Glutamatergic neuron (in vitro differentiated cells): ENCODE measurements at regions not wholly inside any gene's neighbourhood (a gene's known extent, or its start where the extent isn't known, plus 50 kb on each side); places are given as distances from the start of the nearest gene placed in this dataset.

ENCODE experiments used
- DNase-seq: peaks from one replicate; pipeline ENCODE4 v3.0.0; 2022
- H3K27ac Mint-ChIP-seq: one replicate; pipeline ENCODE4 v1.8.0; 2020; ENCODE audit warnings: mild to moderate bottlenecking, mixed read lengths, inconsistent platforms; ENCODE audit not compliant: unreplicated experiment
- H3K27me3 Mint-ChIP-seq: one replicate; pipeline ENCODE4 v1.8.0; 2020; ENCODE audit warnings: mild to moderate bottlenecking, moderate library complexity, mixed read lengths, inconsistent platforms; ENCODE audit not compliant: unreplicated experiment
- H3K36me3 Mint-ChIP-seq: one replicate; pipeline ENCODE4 v1.8.0; 2020; ENCODE audit warnings: mild to moderate bottlenecking, mixed read lengths, inconsistent platforms; ENCODE audit not compliant: unreplicated experiment
- H3K4me1 Mint-ChIP-seq: one replicate; pipeline ENCODE4 v1.8.0; 2020; ENCODE audit warnings: mild to moderate bottlenecking, low read depth, mixed read lengths, inconsistent platforms; ENCODE audit not compliant: unreplicated experiment
- H3K4me3 Mint-ChIP-seq: one replicate; pipeline ENCODE4 v1.8.0; 2020; ENCODE audit warnings: mild to moderate bottlenecking, mixed read lengths, inconsistent platforms; ENCODE audit not compliant: unreplicated experiment
- H3K9me3 Mint-ChIP-seq: one replicate; pipeline ENCODE4 v1.8.0; 2020; ENCODE audit warnings: mild to moderate bottlenecking, moderate library complexity, mixed read lengths, inconsistent platforms; ENCODE audit not compliant: unreplicated experiment
- CTCF ChIP-seq: fragments of 200-600 bp; sonication (generic); IDR thresholded peaks from one replicate; pipeline ENCODE4 v1.5.0; 2021; ENCODE audit not compliant: partially characterized antibody, unreplicated experiment

GRCh38 chr2:17084877-17085276, 419.2 kb upstream of the CYRIA start:
- Mint-ChIP-seq H3K4me3 (no peak overlapping the region), H3K9me3 (no peaks in the 10 kb centered on the region), H3K4me1 (no peaks in the 10 kb centered on the region), H3K36me3 (peaks cover 5% of the 10 kb centered on the region), H3K27ac (no peak overlapping the region), H3K27me3 (peaks cover 1% of the 10 kb centered on the region)
- TF ChIP-seq CTCF = no peak
- DNase-seq = no peak

GRCh38 chr2:17083902-17084301, 418.3 kb upstream of the CYRIA start:
- peaks cover 1% of the 10 kb centered on the region for H3K27me3 Mint-ChIP-seq
- no peak for TF ChIP-seq CTCF
- no peaks in the 10 kb centered on the region for H3K4me1 Mint-ChIP-seq
- H3K9me3 Mint-ChIP-seq = peaks cover 3% of the 10 kb centered on the region
- H3K36me3 Mint-ChIP-seq = peaks cover 10% of the 10 kb centered on the region
- H3K27ac Mint-ChIP-seq = no peak overlapping the region
- no peak for DNase-seq
- H3K4me3 Mint-ChIP-seq = no peak overlapping the region

GRCh38 chr2:17079262-17079661, 413.6 kb upstream of the CYRIA start:
- Mint-ChIP-seq H3K4me1 (peaks cover 4% of the 10 kb centered on the region), H3K27me3 (peaks cover 1% of the 10 kb centered on the region), H3K9me3 (peaks cover 4% of the 10 kb centered on the region), H3K36me3 (peaks cover 16% of the 10 kb centered on the region), H3K27ac (no peak overlapping the region), H3K4me3 (no peak overlapping the region)
- no peak for DNase-seq
- TF ChIP-seq CTCF = no peak

- peaks cover 16% of the 10 kb centered on the region for H3K36me3 Mint-ChIP-seq
- peaks cover 1% of the 10 kb centered on the region for H3K27me3 Mint-ChIP-seq
- no peak overlapping the region for H3K4me3 Mint-ChIP-seq
- H3K27ac Mint-ChIP-seq = no peak overlapping the region
- DNase-seq = no peak
- TF ChIP-seq CTCF = no peak
- H3K4me1 Mint-ChIP-seq = peaks cover 4% of the 10 kb centered on the region
- peaks cover 4% of the 10 kb centered on the region for H3K9me3 Mint-ChIP-seq
Measured at GRCh38 chr2:17076533-17076932, 410.9 kb upstream of the CYRIA start.

- no peaks in the 10 kb centered on the region for H3K4me1 Mint-ChIP-seq
- no peaks in the 10 kb centered on the region for H3K27me3 Mint-ChIP-seq
- H3K36me3 Mint-ChIP-seq = peaks cover 6% of the 10 kb centered on the region
- H3K27ac Mint-ChIP-seq = no peak overlapping the region
- no peak for DNase-seq
- H3K4me3 Mint-ChIP-seq = no peak overlapping the region
- peaks cover 2% of the 10 kb centered on the region for H3K9me3 Mint-ChIP-seq
- no peak for TF ChIP-seq CTCF
Measured at GRCh38 chr2:17070711-17071110, 405.1 kb upstream of the CYRIA start.
